ENCODE measurements at regions not wholly inside any gene's neighbourhood (a gene's known extent, or its start where the extent isn't known, plus 50 kb on each side); places are given as distances from the start of the nearest gene placed in this dataset.

DNA sequence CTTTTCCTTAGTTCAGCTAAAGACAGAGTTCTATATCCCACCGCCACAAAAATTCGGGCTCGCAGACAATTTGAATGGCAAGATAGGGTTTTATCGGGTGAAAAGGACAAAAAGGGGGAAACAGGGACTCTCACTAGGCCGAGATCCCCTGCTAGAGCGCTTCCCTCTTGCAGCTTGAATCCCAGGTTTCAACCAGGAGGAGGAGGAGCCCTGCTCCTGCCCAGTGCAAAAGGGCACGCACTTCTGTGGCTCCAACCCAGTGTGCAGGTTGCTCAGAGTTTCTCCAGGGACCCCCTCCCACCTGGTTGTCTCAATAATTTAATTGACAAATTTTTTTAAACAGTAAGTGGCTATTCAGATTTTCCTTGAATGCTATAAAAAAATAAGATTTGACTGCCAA lies 152.6 kb upstream of the LUZP2 start:
- ChIA-PET CTCF (interaction anchor here (1.3 kb wide), 1 partner anchor 25 kb away, joined by 3 read pairs; no protein-coding TSS in a partner anchor), POLR2A (no interaction called here)
- H3K27me3 ChIP-seq (ENCODE audit: control insufficient read depth, insufficient read depth, low read length) = no peaks in the 10 kb centered on the region
- no peak overlapping the region for H3K4me3 ChIP-seq (ENCODE audit: low read depth, low read length)
- no peaks in the 10 kb centered on the region for H3K36me3 ChIP-seq (ENCODE audit: control insufficient read depth, insufficient read depth, low read length)
- DNase-seq (ENCODE audit: low read depth) = no peak
- no peak for TF ChIP-seq CTCF (IDR thresholded peaks at IDR 0.05; ENCODE audit: insufficient read depth, low read depth, low read length)

DNA sequence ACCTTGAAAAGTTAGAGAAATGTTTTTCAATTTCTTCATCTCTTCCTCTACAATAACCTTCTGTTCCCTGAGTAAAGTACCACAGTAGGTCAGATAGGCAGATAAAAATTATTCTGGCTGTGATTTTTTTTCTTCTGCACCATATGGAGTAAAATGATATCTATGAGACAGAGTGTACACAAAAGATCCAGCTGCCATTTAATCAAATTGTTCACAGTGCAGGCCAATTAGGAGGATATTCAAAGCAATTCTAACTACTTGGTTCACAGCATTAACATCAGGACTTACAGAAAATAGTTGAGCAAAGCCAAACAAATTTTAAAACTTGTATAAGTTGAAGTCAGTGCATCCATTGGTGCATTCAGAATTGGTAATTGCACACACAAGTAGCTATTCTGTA lies 147.9 kb upstream of the LUZP2 start:
- ChIA-PET CTCF (no interaction called here), POLR2A (interaction anchor here (0.5 kb wide), 1 partner anchor 1203 kb away, joined by 4 read pairs; no protein-coding TSS in a partner anchor)
- Histone ChIP-seq H3K27me3 (ENCODE audit: control insufficient read depth, insufficient read depth, low read length) (no peaks in the 10 kb centered on the region), H3K4me3 (ENCODE audit: low read depth, low read length) (no peak overlapping the region), H3K36me3 (ENCODE audit: control insufficient read depth, insufficient read depth, low read length) (no peaks in the 10 kb centered on the region)
- no peak for TF ChIP-seq CTCF (IDR thresholded peaks at IDR 0.05; ENCODE audit: insufficient read depth, low read depth, low read length)
- DNase-seq (ENCODE audit: low read depth) = no peak

- Histone ChIP-seq H3K36me3 (ENCODE audit: control insufficient read depth, insufficient read depth, low read length) (no peaks in the 10 kb centered on the region), H3K4me3 (ENCODE audit: low read depth, low read length) (no peak overlapping the region), H3K27me3 (ENCODE audit: control insufficient read depth, insufficient read depth, low read length) (no peaks in the 10 kb centered on the region)
- ChIA-PET POLR2A (no interaction called here), CTCF (no interaction called here)
- no peak for TF ChIP-seq CTCF (IDR thresholded peaks at IDR 0.05; ENCODE audit: insufficient read depth, low read depth, low read length)
- DNase-seq (ENCODE audit: low read depth) = no peak
Observed at GRCh38 chr11:24351179-24351578, 145.7 kb upstream of the LUZP2 start.

GRCh38 chr11:24356501-24356900 lies 140.4 kb upstream of the LUZP2 start:
- H3K36me3 ChIP-seq (ENCODE audit: control insufficient read depth, insufficient read depth, low read length) = no peaks in the 10 kb centered on the region
- no peak for DNase-seq (ENCODE audit: low read depth)
- TF ChIP-seq CTCF (IDR thresholded peaks at IDR 0.05; ENCODE audit: insufficient read depth, low read depth, low read length) = no peak
- H3K4me3 ChIP-seq (ENCODE audit: low read depth, low read length) = no peak overlapping the region
- ChIA-PET POLR2A (no interaction called here), CTCF (no interaction called here)
- H3K27me3 ChIP-seq (ENCODE audit: control insufficient read depth, insufficient read depth, low read length) = no peaks in the 10 kb centered on the region

DNA sequence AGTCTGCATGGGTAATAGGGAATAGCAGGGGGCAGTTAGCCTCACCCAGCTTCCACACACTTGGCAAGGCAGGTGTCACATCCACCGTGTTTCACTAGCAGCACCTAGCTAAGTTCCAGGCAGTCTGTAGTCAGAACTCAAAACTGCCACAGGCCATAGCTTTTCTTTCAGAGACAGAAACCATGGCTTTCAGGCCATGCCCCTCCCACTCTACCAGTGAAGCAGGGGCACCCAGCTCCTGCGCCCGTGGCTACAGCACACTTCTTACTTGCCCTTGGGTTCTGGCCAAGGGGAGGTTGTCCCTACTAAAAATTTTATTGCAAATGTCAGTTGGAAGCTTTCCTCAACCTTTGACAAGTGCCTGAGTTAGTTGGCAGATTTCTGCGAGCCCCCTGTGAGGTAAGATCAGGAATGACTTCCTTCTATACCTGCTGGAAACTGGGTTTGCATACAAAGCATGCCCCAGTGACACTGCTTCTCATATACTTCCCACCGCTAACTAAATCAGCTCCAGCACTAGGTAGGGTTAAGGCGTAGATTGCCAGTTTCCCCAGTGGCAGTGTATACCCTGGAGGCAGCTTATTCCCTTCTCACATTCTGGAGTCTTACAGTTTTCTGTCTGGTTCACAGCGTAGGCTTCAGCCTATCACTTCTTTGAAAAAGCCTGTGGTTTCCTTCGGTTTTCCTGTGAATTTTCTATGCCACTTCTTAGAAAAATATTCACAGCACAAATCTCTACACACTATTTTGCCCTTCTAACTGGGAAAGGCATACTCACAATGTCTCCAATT lies 139.0 kb upstream of the LUZP2 start:
- no peaks in the 10 kb centered on the region for H3K36me3 ChIP-seq (ENCODE audit: control insufficient read depth, insufficient read depth, low read length)
- POLR2A ChIA-PET = no interaction called here
- CTCF ChIA-PET = interaction anchor here (1.4 kb wide), 1 partner anchor 15 kb away, joined by 3 read pairs; no protein-coding TSS in a partner anchor
- no peak for TF ChIP-seq CTCF (IDR thresholded peaks at IDR 0.05; ENCODE audit: insufficient read depth, low read depth, low read length)
- H3K4me3 ChIP-seq (ENCODE audit: low read depth, low read length) = no peak overlapping the region
- H3K27me3 ChIP-seq (ENCODE audit: control insufficient read depth, insufficient read depth, low read length) = no peaks in the 10 kb centered on the region
- DNase-seq (ENCODE audit: low read depth) = no peak
